ENCODE measurements at regions not wholly inside any gene's neighbourhood (a gene's known extent, or its start where the extent isn't known, plus 50 kb on each side); places are given as distances from the start of the nearest gene placed in this dataset.

DNA sequence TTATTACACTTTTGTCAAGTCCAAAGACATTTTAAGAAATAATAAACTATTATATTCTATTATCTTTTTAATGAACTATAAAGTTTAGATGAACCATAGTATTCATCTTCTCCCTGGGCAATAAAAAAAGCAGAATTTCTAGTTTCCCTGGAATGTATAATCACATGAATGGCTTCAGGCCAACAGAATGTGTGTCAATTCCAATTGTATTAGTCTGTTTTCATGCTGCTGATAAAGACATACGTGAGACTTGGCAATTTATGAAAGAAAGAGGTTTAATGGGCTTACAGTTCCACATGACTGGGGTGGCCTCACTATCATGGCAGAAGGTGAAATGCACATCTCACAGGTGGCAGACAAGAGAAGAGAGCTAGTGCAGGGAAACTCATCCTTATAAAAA, 70.7 kb upstream of the ANXA10 start:
- H3K4me3 ChIP-seq (replicated peaks in 1 of 3; ENCODE audit: insufficient read depth in 1 of 3, low read depth in 2 of 3, low read length in 3 of 3) = no peak overlapping the region
- DNase-seq (ENCODE audit: low spot score) (no peak), ATAC-seq (no peak), FAIRE-seq (no peak)
- ChIA-PET CTCF (ENCODE audit: low intra/inter-chr PET ratio, low total read pairs) (no interaction called here), POLR2A (no interaction called here)
- in situ Hi-C loops (cut with HindIII; ENCODE audit: extremely low pct_ligation_motif_present, low pct_unique_long_range_greater_than_20kb) (no loop called here), intact Hi-C loops (cut with micrococcal nuclease; ENCODE audit: unreplicated experiment) (no loop called here)
- H3K4me1 ChIP-seq (ENCODE audit: insufficient read depth, low read length) = no peaks in the 10 kb centered on the region
- no peak overlapping the region for H2AFZ ChIP-seq (ENCODE audit: low read length)
- peaks cover 59% of the 10 kb centered on the region for H3K9me3 ChIP-seq (ENCODE audit: low read length)
- TF ChIP-seq ZNF704 (CRISPR knock-in tag; IDR thresholded peaks at IDR 0.05; ENCODE audit: borderline replicate concordance) (no peak), ZNF550 (CRISPR knock-in tag; IDR thresholded peaks at IDR 0.05; ENCODE audit: borderline replicate concordance) (no peak), ZNF546 (CRISPR knock-in tag; conservative IDR thresholded peaks at IDR 0.05) (no peak), ARNT (IDR thresholded peaks at IDR 0.05) (no peak), KLF13 (CRISPR knock-in tag; IDR thresholded peaks at IDR 0.05) (no peak), ZNF563 (CRISPR knock-in tag; IDR thresholded peaks at IDR 0.05) (no peak), ATF7-NPFF (CRISPR knock-in tag; IDR thresholded peaks at IDR 0.05; ENCODE audit: low read depth) (no peak), FOXP1 (IDR thresholded peaks at IDR 0.05) (no peak), FOXP1 (CRISPR knock-in tag; IDR thresholded peaks at IDR 0.05) (no peak), ATF1 (CRISPR knock-in tag; IDR thresholded peaks at IDR 0.05) (no peak), SRY (CRISPR knock-in tag; IDR thresholded peaks at IDR 0.05) (no peak), JUNB (CRISPR knock-in tag; IDR thresholded peaks at IDR 0.05; ENCODE audit: borderline replicate concordance) (no peak)
- TF ChIP-seq, protein P1, sequence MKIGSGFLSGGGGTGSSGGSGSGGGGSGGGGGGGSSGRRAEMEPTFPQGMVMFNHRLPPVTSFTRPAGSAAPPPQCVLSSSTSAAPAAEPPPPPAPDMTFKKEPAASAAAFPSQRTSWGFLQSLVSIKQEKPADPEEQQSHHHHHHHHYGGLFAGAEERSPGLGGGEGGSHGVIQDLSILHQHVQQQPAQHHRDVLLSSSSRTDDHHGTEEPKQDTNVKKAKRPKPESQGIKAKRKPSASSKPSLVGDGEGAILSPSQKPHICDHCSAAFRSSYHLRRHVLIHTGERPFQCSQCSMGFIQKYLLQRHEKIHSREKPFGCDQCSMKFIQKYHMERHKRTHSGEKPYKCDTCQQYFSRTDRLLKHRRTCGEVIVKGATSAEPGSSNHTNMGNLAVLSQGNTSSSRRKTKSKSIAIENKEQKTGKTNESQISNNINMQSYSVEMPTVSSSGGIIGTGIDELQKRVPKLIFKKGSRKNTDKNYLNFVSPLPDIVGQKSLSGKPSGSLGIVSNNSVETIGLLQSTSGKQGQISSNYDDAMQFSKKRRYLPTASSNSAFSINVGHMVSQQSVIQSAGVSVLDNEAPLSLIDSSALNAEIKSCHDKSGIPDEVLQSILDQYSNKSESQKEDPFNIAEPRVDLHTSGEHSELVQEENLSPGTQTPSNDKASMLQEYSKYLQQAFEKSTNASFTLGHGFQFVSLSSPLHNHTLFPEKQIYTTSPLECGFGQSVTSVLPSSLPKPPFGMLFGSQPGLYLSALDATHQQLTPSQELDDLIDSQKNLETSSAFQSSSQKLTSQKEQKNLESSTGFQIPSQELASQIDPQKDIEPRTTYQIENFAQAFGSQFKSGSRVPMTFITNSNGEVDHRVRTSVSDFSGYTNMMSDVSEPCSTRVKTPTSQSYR (CRISPR knock-in tag; IDR thresholded peaks at IDR 0.05; ENCODE audit: borderline replicate concordance) = no peak
- TF ChIP-seq, protein P2, sequence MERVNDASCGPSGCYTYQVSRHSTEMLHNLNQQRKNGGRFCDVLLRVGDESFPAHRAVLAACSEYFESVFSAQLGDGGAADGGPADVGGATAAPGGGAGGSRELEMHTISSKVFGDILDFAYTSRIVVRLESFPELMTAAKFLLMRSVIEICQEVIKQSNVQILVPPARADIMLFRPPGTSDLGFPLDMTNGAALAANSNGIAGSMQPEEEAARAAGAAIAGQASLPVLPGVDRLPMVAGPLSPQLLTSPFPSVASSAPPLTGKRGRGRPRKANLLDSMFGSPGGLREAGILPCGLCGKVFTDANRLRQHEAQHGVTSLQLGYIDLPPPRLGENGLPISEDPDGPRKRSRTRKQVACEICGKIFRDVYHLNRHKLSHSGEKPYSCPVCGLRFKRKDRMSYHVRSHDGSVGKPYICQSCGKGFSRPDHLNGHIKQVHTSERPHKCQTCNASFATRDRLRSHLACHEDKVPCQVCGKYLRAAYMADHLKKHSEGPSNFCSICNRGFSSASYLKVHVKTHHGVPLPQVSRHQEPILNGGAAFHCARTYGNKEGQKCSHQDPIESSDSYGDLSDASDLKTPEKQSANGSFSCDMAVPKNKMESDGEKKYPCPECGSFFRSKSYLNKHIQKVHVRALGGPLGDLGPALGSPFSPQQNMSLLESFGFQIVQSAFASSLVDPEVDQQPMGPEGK (CRISPR knock-in tag; IDR thresholded peaks at IDR 0.05) = no peak
- H3K9ac ChIP-seq (ENCODE audit: insufficient read depth, low read depth, low read length) = no peak overlapping the region
- no peaks in the 10 kb centered on the region for H3K36me3 ChIP-seq (replicated peaks in 1 of 2; ENCODE audit: control insufficient read depth in 1 of 2, insufficient read depth in 2 of 2, low read length in 2 of 2)
- H3K4me2 ChIP-seq (ENCODE audit: low read depth, low read length) = no peak overlapping the region
- no TSS peak for BruUV-seq (replicated peaks)
- H4K20me1 ChIP-seq (ENCODE audit: insufficient read depth, low read length) = no peaks in the 10 kb centered on the region
- no peak overlapping the region for H3K27ac ChIP-seq (ENCODE audit: extremely low read length, insufficient read depth, low read length)
- no peaks in the 10 kb centered on the region for H3K27me3 ChIP-seq (ENCODE audit: control insufficient read depth in 1 of 2, insufficient read depth in 2 of 2, low read length in 2 of 2)
- H3K79me2 ChIP-seq (ENCODE audit: insufficient read depth, low read length) = no peaks in the 10 kb centered on the region
- WGBS (ENCODE audit: low lambda C conversion rate) = 6% methylated on average over 1 of the region's 1 CpG

Measured in HepG2 (cell line).